COLO668 (cell line): ENCODE measurements at regions not wholly inside any gene's neighbourhood (a gene's known extent, or its start where the extent isn't known, plus 50 kb on each side); places are given as distances from the start of the nearest gene placed in this dataset.
"Not testable (repeated sequence)": the region's sequence is repeated elsewhere in the genome, so short reads cannot be mapped to it uniquely, and the experiment has no call there.

Experiments
- DNase-seq: peaks from one replicate; lab custom pipeline; 2025; ENCODE audit not compliant: unreplicated experiment; lab: John Stamatoyannopoulos, UW

DNA sequence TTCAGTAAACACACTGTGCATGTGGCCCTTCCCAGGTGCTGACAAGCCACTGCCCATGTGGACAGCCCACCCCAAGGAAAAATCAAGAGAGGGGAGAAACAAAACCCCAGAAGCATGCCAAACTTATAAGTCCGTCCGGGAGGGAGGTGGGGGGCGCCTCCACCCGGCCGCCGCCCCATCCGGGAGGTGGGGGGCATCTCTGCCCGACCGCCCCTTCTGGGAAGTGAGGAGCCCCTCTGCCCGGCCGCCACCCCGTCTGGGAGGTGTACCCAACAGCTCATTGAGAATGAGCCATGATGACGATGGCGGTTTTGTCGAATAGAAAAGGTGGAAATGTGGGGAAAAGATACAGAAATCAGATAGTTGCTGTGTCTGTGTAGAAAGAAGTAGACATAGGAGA, 53.8 kb upstream of the C2CD4B start:
- no peak for DNase-seq

- DNase-seq = no peak
Measured at GRCh38 chr15:62219799-62220198, 54.7 kb upstream of the C2CD4B start.

GRCh38 chr15:62223020-62223419, 57.9 kb upstream of the C2CD4B start:
- DNase-seq = no peak

GRCh38 chr15:62228604-62229003, 63.5 kb upstream of the C2CD4B start:
- no peak for DNase-seq

DNA sequence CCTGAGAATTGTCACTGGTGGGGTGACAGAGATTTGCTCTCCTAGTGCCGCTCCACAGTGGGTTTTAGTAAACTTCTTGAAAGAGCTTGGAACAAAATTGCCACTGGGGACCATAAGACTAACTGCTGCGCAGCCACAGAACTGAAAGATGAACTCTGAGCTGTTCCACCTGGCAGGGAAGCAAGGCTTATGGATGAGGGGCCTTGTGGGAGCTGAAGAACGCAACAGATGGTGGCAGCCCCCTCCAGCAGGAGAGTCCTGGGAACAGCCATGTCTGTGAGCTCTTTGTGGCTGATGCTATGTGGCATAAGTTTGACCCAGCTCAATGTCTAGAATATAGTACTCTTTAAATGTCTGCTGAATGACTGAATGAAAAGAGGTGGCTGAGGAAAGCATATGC, 66.8 kb upstream of the C2CD4B start:
- DNase-seq = no peak

- no peak for DNase-seq
Measured at GRCh38 chr15:62240121-62241096, 75.3 kb upstream of the C2CD4B start.

GRCh38 chr15:62241135-62241770, 76.2 kb upstream of the C2CD4B start:
- DNase-seq = peak; percentile 61

GRCh38 chr15:62242999-62243398, 77.9 kb upstream of the C2CD4B start:
- no peak for DNase-seq

GRCh38 chr15:62244762-62245161, 79.7 kb upstream of the C2CD4B start:
- DNase-seq = no peak

GRCh38 chr15:62248277-62248984, 83.3 kb upstream of the C2CD4B start:
- peak; percentile 47 for DNase-seq

DNA sequence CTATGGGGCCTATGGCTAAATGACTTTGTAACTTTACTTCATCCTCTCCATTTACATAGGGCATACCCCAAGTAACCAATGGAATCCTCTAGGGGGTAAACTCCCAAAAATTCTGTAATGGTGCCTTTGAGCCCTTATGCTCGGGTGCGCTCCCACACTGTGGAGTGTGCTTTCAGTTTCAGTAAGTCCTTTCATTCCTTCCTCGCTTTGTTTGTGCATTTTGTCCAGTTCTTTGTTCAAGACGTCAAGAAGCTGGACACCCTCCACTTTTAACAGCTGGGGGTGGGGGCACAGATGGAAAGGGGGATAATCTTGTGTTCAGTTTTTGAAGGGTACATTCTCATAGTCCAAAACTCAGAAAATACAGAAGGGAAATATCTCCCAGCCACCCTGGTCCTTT, 84.4 kb upstream of the C2CD4B start:
- DNase-seq = no peak

DNA sequence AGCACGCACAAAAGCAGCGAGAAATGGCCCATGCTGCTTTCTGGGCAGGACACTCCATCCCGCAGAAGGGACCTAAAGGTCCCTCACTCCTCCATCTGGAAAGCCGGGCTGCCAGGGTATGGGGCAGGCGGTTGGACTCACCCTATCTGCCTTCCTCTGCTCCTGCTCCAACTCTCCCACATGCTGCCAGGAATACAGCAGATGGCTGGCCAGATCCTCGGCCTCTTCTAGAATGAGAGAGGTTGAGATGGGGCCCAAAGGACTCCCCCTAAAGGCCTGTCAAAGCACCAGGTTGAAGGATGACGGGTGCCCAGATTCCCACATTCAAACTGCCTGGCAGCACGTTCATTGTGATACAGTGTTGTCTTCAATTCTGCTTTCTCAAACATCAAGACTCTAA, 85.1 kb upstream of the C2CD4B start:
- DNase-seq = no peak

DNA sequence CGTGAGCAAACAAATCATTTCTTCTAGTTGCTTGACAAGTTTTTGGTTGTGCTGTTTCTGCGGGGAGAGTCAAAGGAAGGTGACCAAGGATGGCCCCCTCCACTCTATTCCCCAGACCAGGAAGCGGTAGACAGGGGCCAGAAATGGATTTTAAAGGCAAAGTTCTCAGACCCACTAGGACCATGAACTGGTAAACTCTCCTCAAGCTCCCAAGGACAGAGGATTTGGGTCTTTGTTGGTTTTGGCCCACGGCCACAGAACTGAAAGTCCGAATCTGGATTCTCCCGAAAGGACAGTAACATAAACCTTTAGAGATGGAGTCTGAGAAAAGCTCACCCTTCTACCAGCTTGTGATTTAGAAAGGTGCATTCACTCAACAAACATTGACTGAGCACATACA, 85.9 kb upstream of the C2CD4B start:
- DNase-seq = no peak

- DNase-seq = no peak
Measured at GRCh38 chr15:62253294-62253693, 88.2 kb upstream of the C2CD4B start.

GRCh38 chr15:62254137-62254934, 89.3 kb upstream of the C2CD4B start:
- peak; percentile 72 for DNase-seq

GRCh38 chr15:62256430-62256829, 91.3 kb upstream of the C2CD4B start:
- DNase-seq = not testable (repeated sequence)

- peak; percentile 81 for DNase-seq
Measured at GRCh38 chr15:62257996-62258521, 93.0 kb upstream of the C2CD4B start.

DNA sequence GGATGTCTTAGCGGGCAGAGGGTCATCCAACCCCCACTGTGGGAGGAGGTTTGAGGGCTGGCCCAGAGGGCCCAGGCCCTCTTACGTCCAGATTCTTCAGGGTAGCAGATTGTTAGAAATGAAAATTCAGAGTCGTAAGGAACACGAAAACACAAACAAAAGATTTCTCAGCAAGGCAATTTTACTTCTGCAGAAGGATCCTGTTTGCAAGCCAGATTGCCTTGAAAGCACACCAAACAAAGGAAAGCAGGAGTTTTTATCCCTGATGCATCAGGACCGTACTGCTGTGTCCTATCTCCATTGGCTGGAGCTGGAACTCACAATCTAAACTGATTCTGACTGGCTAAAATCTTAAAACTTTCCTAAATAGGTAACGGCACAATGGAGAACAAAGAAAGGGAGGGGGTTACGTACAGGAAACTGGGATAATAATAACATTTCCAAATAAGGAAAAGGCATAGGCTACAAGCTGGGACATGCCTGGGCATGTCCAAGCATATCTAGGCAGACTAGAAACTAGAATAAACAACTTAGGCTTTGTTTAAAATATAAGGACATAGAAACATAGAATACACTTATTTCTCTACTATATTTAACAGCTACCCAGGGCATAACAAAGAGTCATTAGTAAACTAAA, 97.3 kb upstream of the C2CD4B start:
- DNase-seq = no peak

- no peak for DNase-seq
Measured at GRCh38 chr15:62264196-62264595, 99.1 kb upstream of the C2CD4B start.

DNA sequence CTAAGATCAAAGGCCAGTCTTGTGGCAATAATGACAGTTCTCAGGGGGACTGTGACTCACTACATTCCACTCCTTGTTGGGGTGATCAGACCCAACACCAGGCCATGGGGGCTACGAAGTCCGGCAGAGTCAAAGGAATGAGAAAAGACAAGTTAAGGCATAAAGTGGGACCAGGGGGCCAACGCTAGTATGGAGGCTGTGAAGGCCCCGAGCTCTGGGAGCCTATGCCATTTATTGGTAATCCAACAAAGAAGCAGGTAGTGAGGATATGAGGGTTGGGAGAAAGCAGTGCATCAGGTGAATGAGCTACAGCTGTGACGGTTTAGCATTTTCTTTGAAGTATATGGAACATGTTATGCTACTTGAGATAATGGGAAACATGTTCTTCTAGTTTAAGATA, 104.4 kb upstream of the C2CD4B start:
- DNase-seq = peak; percentile 21
